GM13976 (cell line): ENCODE measurements at regions not wholly inside any gene's neighbourhood (a gene's known extent, or its start where the extent isn't known, plus 50 kb on each side); places are given as distances from the start of the nearest gene placed in this dataset.

Source experiments
- DNase-seq: peaks from one replicate; pipeline ENCODE4 v3.0.0; 2012; ENCODE audit warnings: low spot score
- CTCF ChIP-seq: IDR thresholded peaks from 2 replicates; pipeline ENCODE4 v1.5.1; 2012; ENCODE audit warnings: borderline replicate concordance, mild to moderate bottlenecking; ENCODE audit not compliant: insufficient read depth; ENCODE audit errors: extremely low read depth, missing control alignments, control extremely low read depth
- in situ Hi-C: fragments of 300-500 bp; cut with MboI; formaldehyde crosslinking; loops from one replicate; pipeline ENCODE4 v1.12.0; 2022; ENCODE audit warnings: low sequenced_read_pairs, mixed read lengths, inconsistent platforms; ENCODE audit not compliant: unreplicated experiment

DNA sequence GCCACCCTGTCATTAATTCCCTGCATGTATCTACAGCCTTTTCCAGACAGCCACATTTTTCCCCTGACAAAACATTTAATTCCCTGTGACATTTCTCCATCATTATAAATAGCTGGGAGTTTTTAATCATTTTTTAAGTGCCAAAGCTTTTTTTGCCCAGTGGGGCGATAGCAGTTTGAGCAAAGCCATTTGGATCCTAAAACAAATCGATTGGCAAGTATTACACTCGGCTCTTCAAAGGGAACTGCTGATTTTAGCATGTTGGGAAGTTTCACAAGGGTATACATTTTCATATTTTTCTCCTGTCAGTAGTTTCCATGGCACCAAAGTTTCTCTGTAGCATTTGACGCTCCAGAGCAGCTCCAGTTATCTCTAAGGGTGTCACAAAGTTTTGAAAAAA is 210.8 kb downstream of the HIPK3 start:
- DNase-seq = no peak
- in situ Hi-C loops = no loop called here
- TF ChIP-seq CTCF = no peak

- DNase-seq = no peak
- in situ Hi-C loops = no loop called here
- no peak for TF ChIP-seq CTCF
These were observed 205.9 kb downstream of the HIPK3 start for GRCh38 chr11:33463059-33463458.

GRCh38 chr11:33461369-33462125 is 204.4 kb downstream of the HIPK3 start:
- TF ChIP-seq CTCF = no peak
- in situ Hi-C loops = no loop called here
- DNase-seq = no peak

- in situ Hi-C loops = no loop called here
- no peak for DNase-seq
- no peak for TF ChIP-seq CTCF
These were observed 200.8 kb downstream of the HIPK3 start for GRCh38 chr11:33457948-33458347.

DNA sequence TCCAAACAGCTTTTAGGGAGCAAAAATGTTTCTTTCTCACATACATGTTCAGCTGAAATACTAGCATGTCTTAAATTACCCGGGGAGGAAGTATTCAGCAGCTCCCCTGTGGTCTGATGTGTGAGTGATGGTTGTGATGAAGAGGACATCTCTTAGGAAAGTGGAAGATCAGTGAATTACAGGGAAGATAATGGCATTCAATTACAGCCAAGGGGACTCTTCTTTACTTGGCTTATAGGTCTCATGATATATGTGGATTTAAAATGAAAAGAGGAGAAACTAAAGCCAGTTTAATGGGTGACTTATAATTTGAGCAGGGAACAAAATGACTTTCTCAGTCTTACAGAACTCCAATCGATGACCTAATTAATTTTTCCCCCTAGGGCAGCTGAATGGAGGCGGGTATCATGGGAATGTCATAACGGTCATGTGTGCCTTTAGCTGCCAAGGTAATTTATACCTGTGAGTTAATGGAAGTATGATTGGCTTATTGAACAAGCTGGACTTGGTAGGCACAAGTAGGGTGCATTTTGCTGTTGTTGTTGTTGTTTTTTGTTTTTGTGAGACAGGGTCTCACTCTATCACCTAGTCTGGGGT is 198.8 kb downstream of the HIPK3 start:
- no peak for TF ChIP-seq CTCF
- in situ Hi-C loops = no loop called here
- no peak for DNase-seq

- TF ChIP-seq CTCF = no peak
- DNase-seq = no peak
These were observed 197.1 kb downstream of the HIPK3 start for GRCh38 chr11:33454264-33454663.

More at GRCh38 chr11:33454264-33454663, 197.1 kb downstream of the HIPK3 start:
- in situ Hi-C loops = no loop called here
